SHP77 (cell line): ENCODE measurements at regions not wholly inside any gene's neighbourhood (a gene's known extent, or its start where the extent isn't known, plus 50 kb on each side); places are given as distances from the start of the nearest gene placed in this dataset.

Experiments
- DNase-seq, 2 experiments: peaks; one replicate each; lab custom pipeline; 2025; lab: John Stamatoyannopoulos, UW

- DNase-seq = no peak
Measured at GRCh38 chr7:136807598-136807997, 60.9 kb upstream of the CHRM2 start.

- DNase-seq = no peak
Measured at GRCh38 chr7:136803028-136803427, 65.4 kb upstream of the CHRM2 start.

GRCh38 chr7:136783934-136784333 is 84.5 kb upstream of the CHRM2 start:
- no peak for DNase-seq

- DNase-seq = no peak
Measured at GRCh38 chr7:136741941-136742340, 126.5 kb upstream of the CHRM2 start.

GRCh38 chr7:136728945-136729344 is 139.5 kb upstream of the CHRM2 start:
- DNase-seq = no peak

GRCh38 chr7:136726460-136726859 is 142.0 kb upstream of the CHRM2 start:
- DNase-seq = no peak

GRCh38 chr7:136717910-136718557 is 150.4 kb upstream of the CHRM2 start:
- no peak for DNase-seq

GRCh38 chr7:136714062-136714461 is 154.4 kb upstream of the CHRM2 start:
- DNase-seq = no peak

- DNase-seq = no peak
Measured at GRCh38 chr7:136710751-136711150, 157.7 kb upstream of the CHRM2 start.

- no peak for DNase-seq
Measured at GRCh38 chr7:136709876-136710275, 158.6 kb upstream of the CHRM2 start.

- no peak for DNase-seq
Measured at GRCh38 chr7:136702913-136703312, 165.5 kb upstream of the CHRM2 start.

- DNase-seq = no peak
Measured at GRCh38 chr7:136698977-136699376, 169.5 kb upstream of the CHRM2 start.

- no peak for DNase-seq
Measured at GRCh38 chr7:136698231-136698630, 170.2 kb upstream of the CHRM2 start.

GRCh38 chr7:136697271-136697670 is 171.2 kb upstream of the CHRM2 start:
- DNase-seq = no peak

- no peak for DNase-seq
Measured at GRCh38 chr7:136693166-136694119, 175.0 kb upstream of the CHRM2 start.

GRCh38 chr7:136692221-136692620 is 176.2 kb upstream of the CHRM2 start:
- DNase-seq = no peak

- no peak for DNase-seq
Measured at GRCh38 chr7:136688601-136689000, 179.9 kb upstream of the CHRM2 start.

- peak; percentile 5 to 23 for DNase-seq
Measured at GRCh38 chr7:136687693-136688322, 180.6 kb upstream of the CHRM2 start.

GRCh38 chr7:136685501-136686173 is 182.8 kb upstream of the CHRM2 start:
- DNase-seq = peak in 1 of 2 experiments; percentile 42

GRCh38 chr7:136677471-136678365 is 190.7 kb upstream of the CHRM2 start:
- peak in 1 of 2 experiments; percentile 41 for DNase-seq

GRCh38 chr7:136667584-136667983 is 200.9 kb upstream of the CHRM2 start:
- no peak for DNase-seq
